ENCODE measurements at regions not wholly inside any gene's neighbourhood (a gene's known extent, or its start where the extent isn't known, plus 50 kb on each side); places are given as distances from the start of the nearest gene placed in this dataset.

DNA sequence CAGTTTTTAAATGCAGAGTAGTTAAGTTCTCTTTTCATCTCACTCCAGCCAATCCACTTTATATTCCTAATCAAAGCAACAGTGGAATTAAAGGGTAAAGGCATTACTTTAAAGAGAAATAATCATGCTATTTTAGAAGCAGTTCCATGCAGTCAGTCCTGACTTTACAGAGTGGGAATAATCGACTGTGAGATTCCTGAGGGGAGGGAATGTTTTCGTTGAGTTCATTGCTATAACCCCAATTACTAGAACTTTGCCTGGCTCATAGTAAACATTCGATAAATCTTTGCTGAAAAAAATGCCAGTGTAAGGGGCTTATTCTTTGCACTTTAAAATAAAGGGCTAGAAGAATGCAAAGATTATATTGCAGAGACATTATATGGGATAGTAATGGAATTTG is 127.2 kb upstream of the ASTN2 start:
- H3K27ac ChIP-seq (ENCODE audit: low read length), result no peak overlapping the region
- no peaks in the 10 kb centered on the region for H3K9me2 ChIP-seq (replicated peaks; ENCODE audit: insufficient read depth, low read length)
- H4K20me1 ChIP-seq (ENCODE audit: insufficient read depth, low read length), result no peaks in the 10 kb centered on the region
- H3K36me3 ChIP-seq (replicated peaks; ENCODE audit: insufficient read depth, low read length), result no peaks in the 10 kb centered on the region
- no peak overlapping the region for H3K4me3 ChIP-seq (ENCODE audit: low read length)
- H2AFZ ChIP-seq (ENCODE audit: low read length), result no peak overlapping the region
- H3K4me1 ChIP-seq (ENCODE audit: low read length), result no peaks in the 10 kb centered on the region
- H3K4me2 ChIP-seq (ENCODE audit: low read depth, low read length), result no peak overlapping the region
- no peak for TF ChIP-seq CTCF (IDR thresholded peaks at IDR 0.05; ENCODE audit: low read length)
- no peak for TF ChIP-seq EZH2 (optimal IDR thresholded peaks at IDR 0.05; ENCODE audit: low read depth, low read length)
- no peak for TF ChIP-seq EZH2phosphoT487 (IDR thresholded peaks at IDR 0.05; ENCODE audit: low read length)
- no peaks in the 10 kb centered on the region for H3K9me3 ChIP-seq (replicated peaks; ENCODE audit: insufficient read depth, low read length)
- H3K79me2 ChIP-seq (ENCODE audit: low read length), result no peaks in the 10 kb centered on the region
- DNase-seq, result no peak
- no peaks in the 10 kb centered on the region for H3K27me3 ChIP-seq (replicated peaks; ENCODE audit: insufficient read depth, low read length)
- H3F3A ChIP-seq (ENCODE audit: insufficient read depth, low read length), result no peaks in the 10 kb centered on the region
- H3K9ac ChIP-seq (ENCODE audit: low read length), result no peak overlapping the region

DNA sequence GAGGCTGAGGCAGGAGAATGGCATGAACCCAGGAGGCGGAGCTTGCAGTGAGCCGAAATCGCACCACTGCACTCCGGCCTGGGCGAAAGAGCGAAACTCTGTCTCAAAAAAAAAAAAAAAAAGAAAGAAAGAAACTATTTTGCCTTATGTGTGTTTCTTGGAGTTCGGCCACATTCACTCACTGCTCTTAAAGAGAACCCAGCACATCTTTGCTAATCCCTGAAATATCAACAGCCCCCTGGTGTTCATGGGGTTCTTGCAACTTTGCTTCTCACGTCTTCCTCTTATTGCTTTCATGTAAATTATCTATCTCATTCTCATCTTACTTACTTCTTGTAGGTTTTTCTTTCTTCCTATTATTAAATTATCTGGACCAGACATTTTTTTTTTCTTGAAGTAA is 126.3 kb upstream of the ASTN2 start:
- no peaks in the 10 kb centered on the region for H3K9me2 ChIP-seq (replicated peaks; ENCODE audit: insufficient read depth, low read length)
- no peaks in the 10 kb centered on the region for H3K27me3 ChIP-seq (replicated peaks; ENCODE audit: insufficient read depth, low read length)
- no peak for TF ChIP-seq EZH2 (optimal IDR thresholded peaks at IDR 0.05; ENCODE audit: low read depth, low read length)
- no peak for TF ChIP-seq CTCF (IDR thresholded peaks at IDR 0.05; ENCODE audit: low read length)
- TF ChIP-seq EZH2phosphoT487 (IDR thresholded peaks at IDR 0.05; ENCODE audit: low read length), result no peak
- H3K4me3 ChIP-seq (ENCODE audit: low read length), result no peak overlapping the region
- no peaks in the 10 kb centered on the region for H3K79me2 ChIP-seq (ENCODE audit: low read length)
- H3K9ac ChIP-seq (ENCODE audit: low read length), result no peak overlapping the region
- no peak overlapping the region for H2AFZ ChIP-seq (ENCODE audit: low read length)
- no peak overlapping the region for H3K4me2 ChIP-seq (ENCODE audit: low read depth, low read length)
- H4K20me1 ChIP-seq (ENCODE audit: insufficient read depth, low read length), result no peaks in the 10 kb centered on the region
- H3K36me3 ChIP-seq (replicated peaks; ENCODE audit: insufficient read depth, low read length), result no peaks in the 10 kb centered on the region
- no peaks in the 10 kb centered on the region for H3K4me1 ChIP-seq (ENCODE audit: low read length)
- H3K27ac ChIP-seq (ENCODE audit: low read length), result no peak overlapping the region
- no peaks in the 10 kb centered on the region for H3F3A ChIP-seq (ENCODE audit: insufficient read depth, low read length)
- DNase-seq, result no peak
- H3K9me3 ChIP-seq (replicated peaks; ENCODE audit: insufficient read depth, low read length), result no peaks in the 10 kb centered on the region

GRCh38 chr9:117535973-117536372 is 121.1 kb upstream of the ASTN2 start:
- H3K36me3 ChIP-seq (replicated peaks; ENCODE audit: insufficient read depth, low read length), result no peaks in the 10 kb centered on the region
- no peaks in the 10 kb centered on the region for H3F3A ChIP-seq (ENCODE audit: insufficient read depth, low read length)
- TF ChIP-seq EZH2 (optimal IDR thresholded peaks at IDR 0.05; ENCODE audit: low read depth, low read length) (no peak), CTCF (IDR thresholded peaks at IDR 0.05; ENCODE audit: low read length) (no peak), EZH2phosphoT487 (IDR thresholded peaks at IDR 0.05; ENCODE audit: low read length) (no peak)
- no peaks in the 10 kb centered on the region for H3K9me2 ChIP-seq (replicated peaks; ENCODE audit: insufficient read depth, low read length)
- H3K79me2 ChIP-seq (ENCODE audit: low read length), result no peaks in the 10 kb centered on the region
- H3K27ac ChIP-seq (ENCODE audit: low read length), result no peak overlapping the region
- DNase-seq, result no peak
- H3K9me3 ChIP-seq (replicated peaks; ENCODE audit: insufficient read depth, low read length), result no peaks in the 10 kb centered on the region
- H3K9ac ChIP-seq (ENCODE audit: low read length), result no peak overlapping the region
- no peaks in the 10 kb centered on the region for H3K27me3 ChIP-seq (replicated peaks; ENCODE audit: insufficient read depth, low read length)
- no peaks in the 10 kb centered on the region for H4K20me1 ChIP-seq (ENCODE audit: insufficient read depth, low read length)
- H3K4me1 ChIP-seq (ENCODE audit: low read length), result no peaks in the 10 kb centered on the region
- H2AFZ ChIP-seq (ENCODE audit: low read length), result no peak overlapping the region
- no peak overlapping the region for H3K4me3 ChIP-seq (ENCODE audit: low read length)
- H3K4me2 ChIP-seq (ENCODE audit: low read depth, low read length), result no peak overlapping the region

Data from MM.1S (cell line).